IMR-90 (cell line): ENCODE measurements at regions not wholly inside any gene's neighbourhood (a gene's known extent, or its start where the extent isn't known, plus 50 kb on each side); places are given as distances from the start of the nearest gene placed in this dataset.

Experiments used
- ATAC-seq: fragments of 200-7000 bp; cut with Tn5 transposase; 2 replicates; pipeline ENCODE4 v1.9.1; 2020; ENCODE audit warnings: low read depth, mild to moderate bottlenecking, moderate library complexity
- BruUV-seq: library from RNA; stranded (reverse); fragments of 400-500 nt; replicated peaks from 2 replicates; lab custom pipeline; 2021; lab: Mats Ljungman, UMichigan
- CTCF ChIA-PET: fragments of 300-600 bp; formaldehyde crosslinking; extraction: SDS; loops from one replicate; lab custom pipeline; 2021; ENCODE audit warnings: antibody characterized with exemption; lab: Yijun Ruan, JAX
- POLR2A ChIA-PET: fragments of 300-600 bp; sonication (Branson Sonifier 250); formaldehyde crosslinking; loops from one replicate; lab custom pipeline; 2022; ENCODE audit warnings: antibody characterized with exemption; ENCODE audit not compliant: unreplicated experiment; lab: Charles Lee
- DNase-seq: peaks from one replicate; pipeline ENCODE4 v3.0.0; 2013
- H2AFZ ChIP-seq: replicated peaks from 2 replicates; pipeline ENCODE3; 2013; ENCODE audit warnings: low read length, mild to moderate bottlenecking; ENCODE audit not compliant: poor library complexity
- H2AK5ac ChIP-seq: 2 replicates; pipeline ENCODE4 v1.6.1; 2013; ENCODE audit warnings: low read depth, low read length, inconsistent platforms
- H2AK9ac ChIP-seq: replicated peaks from 2 replicates; pipeline ENCODE3; 2013; ENCODE audit warnings: mild to moderate bottlenecking, low read depth, low read length, moderate library complexity; ENCODE audit not compliant: poor library complexity
- H2BK120ac ChIP-seq: 2 replicates; pipeline ENCODE4 v1.6.1; 2013; ENCODE audit warnings: low read depth, low read length, inconsistent platforms
- H2BK15ac ChIP-seq: 3 replicates; pipeline ENCODE4 v1.6.1; 2013; ENCODE audit warnings: low read depth, low read length, inconsistent platforms
- H2BK20ac ChIP-seq: 2 replicates; pipeline ENCODE4 v1.6.1; 2013; ENCODE audit warnings: low read depth, mild to moderate bottlenecking, inconsistent platforms, low read length, moderate library complexity
- H2BK5ac ChIP-seq: 2 replicates; pipeline ENCODE4 v1.6.1; 2013; ENCODE audit warnings: mild to moderate bottlenecking, low read depth, low read length, inconsistent platforms; ENCODE audit not compliant: poor library complexity, severe bottlenecking
- H3K14ac ChIP-seq: replicated peaks from 2 replicates; pipeline ENCODE4 v1.6.1; 2013; ENCODE audit warnings: low read depth, low read length, inconsistent platforms
- H3K18ac ChIP-seq: 2 replicates; pipeline ENCODE4 v1.6.1; 2013; ENCODE audit warnings: low read depth, low read length, control low read depth
- H3K23ac ChIP-seq: 2 replicates; pipeline ENCODE4 v1.6.1; 2013; ENCODE audit warnings: low read depth, low read length, inconsistent platforms
- H3K27ac ChIP-seq: 2 replicates; pipeline ENCODE4 v1.5.1; 2013; ENCODE audit warnings: mild to moderate bottlenecking, control low read depth, low read length; ENCODE audit not compliant: insufficient read depth
- H3K27me3 ChIP-seq: 2 replicates; pipeline ENCODE4 v1.6.1; 2013; ENCODE audit warnings: low read length; ENCODE audit not compliant: control insufficient read depth, insufficient read depth
- H3K36me3 ChIP-seq: 2 replicates; pipeline ENCODE4 v1.6.1; 2013; ENCODE audit warnings: low read length, mixed read lengths; ENCODE audit not compliant: control insufficient read depth, insufficient read depth
- H3K4ac ChIP-seq: 2 replicates; pipeline ENCODE4 v1.6.1; 2013; ENCODE audit warnings: low read depth, low read length, inconsistent platforms
- H3K4me1 ChIP-seq: 2 replicates; pipeline ENCODE4 v1.6.1; 2013; ENCODE audit warnings: low read length, mixed read lengths; ENCODE audit not compliant: control insufficient read depth, insufficient read depth
- H3K4me2 ChIP-seq: 2 replicates; pipeline ENCODE4 v1.6.1; 2013; ENCODE audit warnings: low read depth, mild to moderate bottlenecking, control low read depth, low read length, moderate library complexity
- H3K4me3 ChIP-seq: 2 replicates; pipeline ENCODE4 v1.5.1; 2013; ENCODE audit warnings: low read depth, mild to moderate bottlenecking, control low read depth, low read length, moderate library complexity; ENCODE audit not compliant: insufficient read depth
- H3K56ac ChIP-seq: 2 replicates; pipeline ENCODE4 v1.6.1; 2013; ENCODE audit warnings: low read length, inconsistent platforms; ENCODE audit not compliant: insufficient read depth; ENCODE audit errors: extremely low read depth
- H3K79me1 ChIP-seq, 2 experiments: 2 replicates each; pipeline ENCODE4 v1.6.1; 2013; ENCODE audit warnings: low read length in 2 of 2, inconsistent platforms in 1 of 2, low read depth in 1 of 2
- H3K9ac ChIP-seq: 2 replicates; pipeline ENCODE4 v1.6.1; 2013; ENCODE audit warnings: low read depth, low read length, control low read depth
- H3K9me1 ChIP-seq: 2 replicates; pipeline ENCODE4 v1.6.1; 2013; ENCODE audit warnings: low read length, inconsistent platforms; ENCODE audit not compliant: insufficient read depth
- H3K9me3 ChIP-seq: 2 replicates; pipeline ENCODE4 v1.6.1; 2013; ENCODE audit warnings: low read length; ENCODE audit not compliant: control insufficient read depth, insufficient read depth
- H4K20me1 ChIP-seq: 2 replicates; pipeline ENCODE4 v1.6.1; 2013; ENCODE audit warnings: low read length, inconsistent platforms; ENCODE audit not compliant: insufficient read depth
- H4K5ac ChIP-seq: 2 replicates; pipeline ENCODE4 v1.6.1; 2013; ENCODE audit warnings: mild to moderate bottlenecking, low read depth, low read length, control low read depth
- H4K8ac ChIP-seq, 2 experiments: 2 replicates each; pipeline ENCODE4 v1.6.1; 2013; ENCODE audit warnings: low read depth in 2 of 2, low read length in 2 of 2, control low read depth in 1 of 2, inconsistent platforms in 1 of 2
- H4K91ac ChIP-seq: 2 replicates; pipeline ENCODE4 v1.6.1; 2013; ENCODE audit warnings: low read depth, low read length, inconsistent platforms; ENCODE audit not compliant: insufficient read depth
- BHLHE40 ChIP-seq: fragments of 150-350 bp; IDR thresholded peaks from 2 replicates; pipeline ENCODE4 v1.6.1; 2016; ENCODE audit warnings: mild to moderate bottlenecking, low read depth, low read length
- CEBPB ChIP-seq: IDR thresholded peaks from 2 replicates; pipeline ENCODE4 v1.6.1; 2012; ENCODE audit warnings: low read depth, low read length, improper control_type of control experiment
- CHD1 ChIP-seq: IDR thresholded peaks from 2 replicates; pipeline ENCODE4 v1.6.1; 2012; ENCODE audit warnings: low read depth, low read length, improper control_type of control experiment
- CTCF ChIP-seq: conservative IDR thresholded peaks from 2 replicates; pipeline ENCODE4 v1.5.1; 2012; ENCODE audit warnings: mild to moderate bottlenecking, low read depth, low read length, improper control_type of control experiment
- ELK1 ChIP-seq: fragments of 150-350 bp; IDR thresholded peaks from 2 replicates; pipeline ENCODE4 v1.6.1; 2016; ENCODE audit warnings: low read depth, mild to moderate bottlenecking, low read length, moderate library complexity, borderline replicate concordance
- FOS ChIP-seq: fragments of 150-350 bp; IDR thresholded peaks from 2 replicates; pipeline ENCODE4 v1.6.1; 2016; ENCODE audit warnings: low read depth, low read length
- MAZ ChIP-seq: IDR thresholded peaks from 2 replicates; pipeline ENCODE4 v1.6.1; 2012; ENCODE audit warnings: low read depth, mild to moderate bottlenecking, low read length, improper control_type of control experiment, moderate library complexity, borderline replicate concordance
- MXI1 ChIP-seq: IDR thresholded peaks from 2 replicates; pipeline ENCODE4 v1.6.1; 2012; ENCODE audit warnings: low read depth, mild to moderate bottlenecking, low read length, moderate library complexity, borderline replicate concordance
- NFE2L2 ChIP-seq: fragments of 150-350 bp; IDR thresholded peaks from 2 replicates; pipeline ENCODE4 v1.6.1; 2016; ENCODE audit warnings: low read depth, mild to moderate bottlenecking, low read length
- POLR2A ChIP-seq: IDR thresholded peaks from 2 replicates; pipeline ENCODE4 v1.6.1; 2012; ENCODE audit warnings: mild to moderate bottlenecking, low read depth, low read length
- RAD21 ChIP-seq: IDR thresholded peaks from 2 replicates; pipeline ENCODE4 v1.6.1; 2012; ENCODE audit warnings: low read length, improper control_type of control experiment
- RCOR1 ChIP-seq: IDR thresholded peaks from 2 replicates; pipeline ENCODE4 v1.6.1; 2012; ENCODE audit warnings: mild to moderate bottlenecking, low read length, improper control_type of control experiment; ENCODE audit not compliant: insufficient replicate concordance
- RFX5 ChIP-seq: IDR thresholded peaks from 2 replicates; pipeline ENCODE4 v1.8.0; 2012; ENCODE audit warnings: low read depth, mild to moderate bottlenecking, low read length, moderate library complexity
- SMC3 ChIP-seq: fragments of 150-350 bp; IDR thresholded peaks from 2 replicates; pipeline ENCODE4 v1.6.1; 2016; ENCODE audit warnings: low read depth, mild to moderate bottlenecking, antibody characterized with exemption, low read length, moderate library complexity
- WGBS, 2 experiments: methylation state at CpG; one replicate each; pipeline versions ENCODE4 v1.1.5 to v1.1.7; 2013; ENCODE audit warnings: missing lambda C conversion rate in 2 of 2; ENCODE audit not compliant: insufficient read length in 1 of 2; ENCODE audit errors: extremely low coverage in 2 of 2; 5-methylcytosine and 5-hydroxymethylcytosine counted together
- dilution Hi-C: fragments of 300-500 bp; cut with HindIII; formaldehyde crosslinking; loops from one replicate; pipeline ENCODE4 v1.14.3; 2018; ENCODE audit warnings: low sequenced_read_pairs; ENCODE audit not compliant: unreplicated experiment
- in situ Hi-C: fragments of 300-500 bp; cut with MboI; formaldehyde crosslinking; loops from 3 replicates; pipeline ENCODE4 v1.14.3; 2019; ENCODE audit warnings: low sequenced_read_pairs, inconsistent platforms, mixed read lengths
- intact Hi-C: fragments of 100-400 bp; cut with micrococcal nuclease; formaldehyde crosslinking; loops from 2 replicates; pipeline ENCODE4 v1.10.0; 2022

- H3K4me2 ChIP-seq: no peak overlapping the region
- BruUV-seq: no TSS peak
- H4K8ac ChIP-seq: no peak overlapping the region
- H2BK120ac ChIP-seq: no peak overlapping the region
- POLR2A ChIA-PET: no interaction called here
- no peak overlapping the region for H4K5ac ChIP-seq
- H3K23ac ChIP-seq: no peak overlapping the region
- no peak overlapping the region for H2BK15ac ChIP-seq
- no peak overlapping the region for H3K56ac ChIP-seq
- CTCF ChIA-PET: interaction anchor here (0.7 kb wide), 1 partner anchor 12 kb away, joined by 5 read pairs; no protein-coding TSS in a partner anchor
- H2AK9ac ChIP-seq: no peak overlapping the region
- ATAC-seq (no peak), DNase-seq (no peak)
- H3K79me1 ChIP-seq: peaks cover 17 to 64% of the 10 kb centered on the region in 2 experiments
- H3K4ac ChIP-seq: no peak overlapping the region
- H4K91ac ChIP-seq: no peak overlapping the region
- dilution Hi-C loops: no loop called here
- H3K9me3 ChIP-seq: no peaks in the 10 kb centered on the region
- peaks cover 8% of the 10 kb centered on the region for H3K9me1 ChIP-seq
- no peak overlapping the region for H2BK5ac ChIP-seq
- no peaks in the 10 kb centered on the region for H3K27me3 ChIP-seq
- H3K36me3 ChIP-seq: peaks cover 8% of the 10 kb centered on the region
- intact Hi-C loops: no loop called here
- H4K20me1 ChIP-seq: peaks cover 19% of the 10 kb centered on the region
- no peak overlapping the region for H3K27ac ChIP-seq
- no peak for TF ChIP-seq NFE2L2
- TF ChIP-seq MXI1: no peak
- TF ChIP-seq CHD1: no peak
- no peak for TF ChIP-seq MAZ
- TF ChIP-seq FOS: no peak
- no peak for TF ChIP-seq RFX5
- TF ChIP-seq CEBPB: no peak
- TF ChIP-seq RCOR1: no peak
- no peak for TF ChIP-seq SMC3
- TF ChIP-seq CTCF: no peak
- TF ChIP-seq RAD21: no peak
- no peak for TF ChIP-seq ELK1
- no peak for TF ChIP-seq POLR2A
- TF ChIP-seq BHLHE40: no peak
- no peak overlapping the region for H3K9ac ChIP-seq
- no peak overlapping the region for H3K18ac ChIP-seq
- peaks cover 6% of the 10 kb centered on the region for H3K4me1 ChIP-seq
- 96% methylated on average over 10 of the region's 16 CpGs; no CpG with 5 or more reads in 1 of the 2 experiments for WGBS, 2 experiments
- in situ Hi-C loops: no loop called here
- no peak overlapping the region for H3K14ac ChIP-seq
- no peak overlapping the region for H3K4me3 ChIP-seq
- H2BK20ac ChIP-seq: no peak overlapping the region
- H2AK5ac ChIP-seq: no peak overlapping the region
- H2AFZ ChIP-seq: no peak overlapping the region
Observed at GRCh38 chr18:46215902-46216723, 111.9 kb downstream of the HAUS1 start.
